Thymus (tissue), 11 donors: ENCODE measurements at regions not wholly inside any gene's neighbourhood (a gene's known extent, or its start where the extent isn't known, plus 50 kb on each side); places are given as distances from the start of the nearest gene placed in this dataset.
"Not testable (repeated sequence)": the region's sequence is repeated elsewhere in the genome, so short reads cannot be mapped to it uniquely, and the experiment has no call there.

Experiments
- DNase-seq, 9 donors: peaks; one replicate each; pipeline ENCODE4 v3.0.0-alpha.2; 2013; ENCODE audit warnings: low spot score in 9 of 9, low read depth in 6 of 9, missing footprints in 1 of 9
- H3K27ac ChIP-seq, 2 donors: one replicate each; pipeline ENCODE4 v1.5.1; 2013; ENCODE audit warnings: control low read depth in 1 of 2, low read depth in 1 of 2, low read length in 1 of 2, mild to moderate bottlenecking in 1 of 2, moderate library complexity in 1 of 2
- H3K27me3 ChIP-seq, 2 donors: one replicate each; pipeline ENCODE4 v1.5.1; 2013; ENCODE audit warnings: low read length in 1 of 2; ENCODE audit not compliant: control insufficient read depth in 2 of 2, insufficient read depth in 1 of 2
- H3K36me3 ChIP-seq, 2 donors: one replicate each; pipeline ENCODE4 v1.5.1; 2013; ENCODE audit warnings: low read length in 1 of 2, mild to moderate bottlenecking in 1 of 2, moderate library complexity in 1 of 2; ENCODE audit not compliant: control insufficient read depth in 2 of 2, insufficient read depth in 2 of 2
- H3K4me1 ChIP-seq, 2 donors: one replicate each; pipeline ENCODE4 v1.5.1; 2013; ENCODE audit warnings: low read length in 2 of 2; ENCODE audit not compliant: control insufficient read depth in 2 of 2, insufficient read depth in 2 of 2
- H3K4me3 ChIP-seq, 2 donors: one replicate each; pipeline ENCODE4 v1.5.1; 2013; ENCODE audit warnings: low read length in 2 of 2, control low read depth in 1 of 2, mild to moderate bottlenecking in 1 of 2
- H3K9me3 ChIP-seq, 2 donors: one replicate each; pipeline ENCODE4 v1.5.1; 2013; ENCODE audit warnings: low read length in 1 of 2, mild to moderate bottlenecking in 1 of 2; ENCODE audit not compliant: control insufficient read depth in 2 of 2, insufficient read depth in 1 of 2
- WGBS: extraction: QIAGEN DNeasy Blood & Tissue Kit; methylation state at CpG from one replicate; pipeline ENCODE4 v1.1.7; 2013; 5-methylcytosine and 5-hydroxymethylcytosine counted together
- donor health status: healthy.

DNA sequence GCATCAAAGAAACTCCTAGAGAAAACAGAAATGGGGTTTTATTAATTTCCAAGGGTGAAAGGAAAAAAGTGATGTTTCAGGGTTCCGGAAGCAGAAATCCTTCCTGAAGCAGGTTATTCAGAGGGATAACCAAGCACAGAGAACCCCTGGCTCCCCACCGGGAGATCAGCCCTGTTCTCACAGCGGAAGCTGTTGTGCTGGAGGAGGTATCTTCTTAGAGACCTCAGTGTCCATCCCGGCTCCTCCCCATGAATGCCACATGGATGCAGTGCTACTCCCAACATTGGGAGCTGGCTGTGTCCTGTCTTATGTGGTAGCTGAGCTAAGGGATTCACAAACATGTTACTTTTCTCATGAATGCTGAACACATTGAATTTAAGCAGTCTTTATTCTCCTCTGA, 80.9 kb upstream of the IRX2 start:
- Histone ChIP-seq H3K9me3 (peaks cover 0 to 3% of the 10 kb centered on the region in 2 donors), H3K27me3 (peaks cover 0 to 2% of the 10 kb centered on the region in 2 donors), H3K36me3 (no peaks in the 10 kb centered on the region), H3K4me3 (no peak overlapping the region), H3K4me1 (no peaks in the 10 kb centered on the region), H3K27ac (no peak overlapping the region)
- DNase-seq = no peak
- WGBS = 63% methylated on average over 4 of the region's 4 CpGs

DNA sequence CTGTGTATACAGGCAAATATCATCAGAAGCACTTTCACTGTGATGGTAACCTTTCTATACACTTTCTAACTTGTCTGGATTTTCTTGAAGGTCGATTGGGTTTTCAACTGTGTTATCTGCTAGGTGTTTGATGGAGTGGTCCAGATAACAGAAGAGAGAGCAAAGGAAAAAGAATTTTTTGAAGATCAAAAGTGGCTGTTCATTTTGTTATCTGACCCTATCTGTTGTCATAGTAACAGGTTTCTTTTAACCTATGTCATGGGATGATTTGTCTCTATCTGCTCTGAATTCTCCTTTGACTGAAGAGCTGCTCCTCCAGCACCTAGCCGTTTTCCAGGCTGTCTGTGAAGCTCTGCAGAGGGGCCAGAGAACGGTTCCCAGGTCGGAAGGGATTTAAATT, 77.8 kb upstream of the IRX2 start:
- Histone ChIP-seq H3K4me3 (no peak overlapping the region), H3K4me1 (no peaks in the 10 kb centered on the region)
- WGBS = 57% methylated on average over 4 of the region's 4 CpGs

DNA sequence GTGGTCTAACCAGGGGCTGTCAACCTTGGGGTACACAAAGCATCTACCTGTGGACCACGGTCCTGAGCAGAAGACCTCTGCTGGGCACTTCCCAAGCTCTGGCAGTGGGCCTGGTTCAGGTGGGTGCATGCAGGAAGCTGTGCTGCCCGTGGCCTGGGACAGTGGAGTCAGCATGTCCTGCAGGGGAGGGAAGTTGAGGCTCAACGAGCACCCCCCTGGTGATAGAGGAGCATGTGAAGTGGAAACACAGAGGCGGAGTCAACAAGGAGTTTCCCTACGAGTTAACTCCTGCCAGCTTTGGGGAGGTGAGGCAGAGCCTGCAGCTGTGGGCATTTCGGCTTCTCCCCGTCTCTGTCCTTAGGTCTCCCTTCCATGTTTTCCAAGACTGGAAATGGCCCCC, 67.5 kb upstream of the IRX2 start:
- H3K27ac ChIP-seq = no peak overlapping the region
- DNase-seq = no peak
- 86% methylated on average over 7 of the region's 7 CpGs for WGBS
- no peaks in the 10 kb centered on the region for H3K27me3 ChIP-seq
- H3K4me3 ChIP-seq = no peak overlapping the region
- H3K36me3 ChIP-seq = no peaks in the 10 kb centered on the region
- H3K4me1 ChIP-seq = no peaks in the 10 kb centered on the region
- peaks cover 0 to 3% of the 10 kb centered on the region in 2 donors for H3K9me3 ChIP-seq

More for the DNA sequence above, 77.8 kb upstream of the IRX2 start:
- H3K27me3 ChIP-seq = peaks cover 0 to 2% of the 10 kb centered on the region in 2 donors
- H3K27ac ChIP-seq = no peak overlapping the region
- DNase-seq = no peak
- no peaks in the 10 kb centered on the region for H3K9me3 ChIP-seq
- no peaks in the 10 kb centered on the region for H3K36me3 ChIP-seq

DNA sequence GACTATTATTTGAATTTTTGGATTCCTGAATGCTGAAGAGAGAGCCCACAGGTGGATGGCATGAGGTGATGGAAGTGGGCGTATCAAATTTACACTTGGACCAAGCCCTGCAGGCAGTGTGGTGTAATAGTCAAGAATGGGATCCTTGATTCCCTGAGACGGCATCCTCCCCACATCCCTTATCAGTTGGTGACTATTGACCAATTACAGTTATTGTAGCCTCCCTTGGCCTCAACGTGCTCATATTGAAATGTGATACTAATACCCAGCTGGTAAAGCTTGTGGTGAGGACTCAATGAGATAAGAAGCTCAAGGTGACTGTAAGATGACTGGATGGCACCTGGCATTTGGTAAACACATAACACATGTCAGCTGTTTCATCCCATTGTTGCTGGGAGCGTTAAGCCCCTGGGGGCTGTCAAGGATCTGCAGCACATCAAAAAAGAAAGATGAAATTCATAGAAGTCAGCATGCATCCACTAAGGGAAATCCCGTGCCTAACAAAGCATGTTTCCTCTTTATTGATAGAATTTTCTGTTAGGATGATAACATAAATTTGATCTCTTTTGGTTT, 65.6 kb upstream of the IRX2 start:
- 83% methylated on average over 5 of the region's 5 CpGs for WGBS
- H3K4me1 ChIP-seq = no peaks in the 10 kb centered on the region
- no peak for DNase-seq
- no peaks in the 10 kb centered on the region for H3K27me3 ChIP-seq
- no peaks in the 10 kb centered on the region for H3K9me3 ChIP-seq
- H3K27ac ChIP-seq = no peak overlapping the region
- no peak overlapping the region for H3K4me3 ChIP-seq
- no peaks in the 10 kb centered on the region for H3K36me3 ChIP-seq

DNA sequence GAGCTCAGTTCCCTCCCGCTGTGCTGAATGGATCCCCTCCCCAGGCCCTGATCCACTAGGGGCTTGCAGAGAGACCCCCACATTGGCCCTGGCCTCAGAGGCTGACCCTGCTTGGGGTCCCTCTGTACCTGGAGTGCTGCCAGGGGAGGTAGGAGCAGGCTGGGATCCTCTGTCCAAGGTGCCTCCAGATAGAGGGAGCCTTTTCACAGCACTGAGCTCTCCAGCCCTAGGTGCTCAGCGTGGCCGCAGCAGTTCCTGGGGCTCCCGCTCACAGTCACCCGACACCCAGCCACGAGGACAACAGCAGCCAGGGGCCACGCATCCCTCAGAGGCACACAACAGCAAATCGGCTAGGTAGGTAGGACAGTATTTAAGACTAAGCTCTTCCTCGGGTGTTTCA, 62.2 kb upstream of the IRX2 start:
- Histone ChIP-seq H3K4me3 (no peak overlapping the region), H3K36me3 (no peaks in the 10 kb centered on the region), H3K27me3 (no peaks in the 10 kb centered on the region), H3K9me3 (no peaks in the 10 kb centered on the region), H3K4me1 (no peaks in the 10 kb centered on the region), H3K27ac (no peak overlapping the region)
- 77% methylated on average over 9 of the region's 9 CpGs for WGBS
- DNase-seq = no peak

DNA sequence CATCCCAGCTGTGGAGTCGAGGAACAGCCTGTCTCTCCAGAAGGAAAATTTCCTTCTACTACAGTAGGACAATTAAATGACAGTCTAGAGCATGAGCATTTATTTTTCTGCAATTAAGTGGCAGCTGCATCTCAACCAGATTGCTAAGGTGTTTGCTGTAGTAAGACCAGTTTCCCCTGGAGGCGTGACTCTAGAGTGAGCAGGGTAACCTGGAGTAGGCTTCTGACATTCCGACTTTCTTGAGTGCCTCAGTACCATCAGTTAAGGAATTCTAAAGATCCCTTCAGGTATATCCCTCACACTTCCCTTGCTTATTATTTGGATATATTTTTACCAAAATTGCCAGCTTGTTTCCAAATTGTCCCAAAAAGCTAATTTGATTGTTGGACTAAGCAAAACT, 59.2 kb upstream of the IRX2 start:
- no peak for DNase-seq
- H3K4me3 ChIP-seq = no peak overlapping the region
- H3K9me3 ChIP-seq = no peaks in the 10 kb centered on the region
- 89% methylated on average over 3 of the region's 3 CpGs for WGBS
- no peaks in the 10 kb centered on the region for H3K36me3 ChIP-seq
- no peak overlapping the region for H3K27ac ChIP-seq
- no peaks in the 10 kb centered on the region for H3K27me3 ChIP-seq
- no peaks in the 10 kb centered on the region for H3K4me1 ChIP-seq

DNA sequence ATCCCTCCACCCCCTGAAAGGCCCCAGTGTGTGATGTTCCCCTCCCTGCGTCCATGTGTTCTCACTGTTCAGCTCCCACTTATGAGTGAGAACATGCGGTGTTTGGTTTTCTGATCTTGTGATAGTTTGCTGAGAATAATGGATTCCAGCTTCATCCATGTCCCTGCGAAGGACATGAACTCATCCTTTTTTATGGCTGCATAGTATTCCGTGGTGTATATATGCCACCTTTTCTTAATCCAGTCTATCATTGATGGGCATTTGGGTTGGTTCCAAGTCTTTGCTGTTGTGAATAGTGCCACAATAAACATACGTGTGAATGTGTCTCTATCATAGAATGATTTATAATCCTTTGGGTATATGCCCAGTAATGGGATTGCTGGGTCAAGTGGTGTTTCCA, 55.8 kb upstream of the IRX2 start:
- not testable (repeated sequence) for H3K27me3 ChIP-seq, H3K9me3 ChIP-seq, H3K4me1 ChIP-seq, DNase-seq, H3K36me3 ChIP-seq, H3K4me3 ChIP-seq, H3K27ac ChIP-seq
- 78% methylated on average over 5 of the region's 5 CpGs for WGBS

DNA sequence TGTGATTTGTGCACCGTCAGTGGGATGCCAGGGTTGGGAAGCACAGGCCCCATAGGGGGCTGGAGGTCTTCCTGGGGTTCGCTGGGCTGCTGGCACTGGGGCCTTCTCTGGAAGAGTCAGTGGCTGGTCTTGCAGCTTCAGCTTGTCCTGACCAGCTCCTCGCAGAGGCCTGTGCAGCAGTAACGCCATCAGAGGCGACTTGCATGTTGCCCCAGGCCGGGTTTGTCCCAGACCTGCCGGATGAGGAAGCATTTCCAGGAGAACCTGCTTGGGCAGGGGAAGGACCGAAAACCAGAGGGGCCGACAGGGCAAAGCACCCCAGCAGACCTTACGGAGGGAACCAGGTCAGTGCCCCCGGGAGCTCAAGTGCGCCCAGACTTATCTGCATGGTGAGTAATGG, 54.7 kb upstream of the IRX2 start:
- Histone ChIP-seq H3K27ac (no peak overlapping the region), H3K4me1 (no peaks in the 10 kb centered on the region), H3K9me3 (no peaks in the 10 kb centered on the region), H3K27me3 (no peaks in the 10 kb centered on the region), H3K36me3 (no peaks in the 10 kb centered on the region), H3K4me3 (no peak overlapping the region)
- DNase-seq = no peak
- 79% methylated on average over 12 of the region's 12 CpGs for WGBS

DNA sequence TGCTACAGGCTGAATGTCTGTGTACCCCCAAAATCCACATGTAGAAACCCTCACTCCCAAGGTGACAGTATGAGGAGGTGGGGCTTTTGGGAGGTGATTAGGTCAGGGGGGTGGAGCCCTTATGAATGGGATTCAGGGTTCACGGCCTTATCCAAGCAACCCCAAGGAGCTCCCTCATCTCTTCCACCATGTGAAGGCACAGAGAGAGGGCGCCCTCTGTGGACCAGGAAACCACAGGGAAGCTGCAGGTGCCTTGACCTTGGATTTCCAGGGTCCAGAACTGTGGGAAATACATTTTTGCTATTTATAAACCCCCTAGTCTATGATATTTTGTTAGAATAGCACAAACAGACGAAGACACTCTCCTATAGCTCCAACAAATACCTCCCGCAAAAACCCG, 53.6 kb upstream of the IRX2 start:
- no peak for DNase-seq
- 60% methylated on average over 5 of the region's 5 CpGs for WGBS
- H3K9me3 ChIP-seq = no peaks in the 10 kb centered on the region
- H3K4me3 ChIP-seq = no peak overlapping the region
- no peaks in the 10 kb centered on the region for H3K4me1 ChIP-seq
- no peaks in the 10 kb centered on the region for H3K27me3 ChIP-seq
- no peak overlapping the region for H3K27ac ChIP-seq
- no peaks in the 10 kb centered on the region for H3K36me3 ChIP-seq

DNA sequence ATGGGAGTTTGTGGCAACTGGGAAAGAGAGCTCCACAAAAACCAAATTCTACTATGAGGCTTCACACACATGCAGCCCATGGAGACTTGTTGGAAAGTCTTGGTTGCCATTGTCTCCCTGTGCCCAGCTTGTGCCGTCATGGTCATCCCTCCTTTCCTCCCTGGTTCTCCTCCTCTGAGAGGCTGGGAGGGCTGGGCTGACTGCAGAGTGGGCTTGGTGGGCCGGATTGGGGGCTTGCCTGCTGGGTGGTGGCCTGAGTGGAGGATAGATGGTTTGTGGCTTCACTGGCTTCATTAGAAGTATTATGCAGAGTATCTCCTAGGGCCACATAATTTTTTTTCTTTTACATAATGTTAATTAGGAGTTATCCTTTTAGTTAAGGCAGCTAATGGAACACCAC, 52.3 kb upstream of the IRX2 start:
- Histone ChIP-seq H3K4me3 (no peak overlapping the region), H3K27me3 (no peaks in the 10 kb centered on the region), H3K4me1 (no peaks in the 10 kb centered on the region), H3K9me3 (no peaks in the 10 kb centered on the region), H3K27ac (no peak overlapping the region), H3K36me3 (no peaks in the 10 kb centered on the region)
- WGBS = 82% methylated on average over 2 of the region's 2 CpGs
- DNase-seq = no peak
